HG03469 (cell line): ENCODE measurements at regions not wholly inside any gene's neighbourhood (a gene's known extent, or its start where the extent isn't known, plus 50 kb on each side); places are given as distances from the start of the nearest gene placed in this dataset.
"Not testable (repeated sequence)": the region's sequence is repeated elsewhere in the genome, so short reads cannot be mapped to it uniquely, and the experiment has no call there.

Experiments used
- ATAC-seq: cut with Tn5 transposase; IDR thresholded peaks from one replicate; pipeline ENCODE4 v1.9.1; 2021; ENCODE audit warnings: mild to moderate bottlenecking, moderate library complexity, moderate number of reproducible peaks; ENCODE audit not compliant: unreplicated experiment

- not testable (repeated sequence) for ATAC-seq
Observed at GRCh38 chr5:164251781-164252180, 746.4 kb downstream of the MAT2B start.

DNA sequence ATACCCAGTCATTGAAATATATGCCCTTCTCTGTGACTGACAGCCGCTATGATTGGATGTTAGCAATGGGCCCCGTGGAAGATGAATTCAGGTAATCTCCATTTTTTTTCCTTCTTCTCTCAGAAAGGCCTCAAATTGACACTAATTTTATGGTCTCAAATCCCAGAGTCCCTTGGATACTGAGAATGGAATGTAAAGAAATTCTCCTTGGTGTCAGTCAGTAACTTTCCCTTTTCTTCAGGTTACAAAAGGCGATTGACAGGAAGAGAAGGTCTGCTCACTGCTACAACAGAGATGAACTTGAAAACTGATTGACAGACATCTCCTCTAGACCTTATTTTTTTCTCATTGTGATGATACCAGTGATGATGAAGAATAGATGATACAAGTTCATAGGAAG, 748.3 kb downstream of the MAT2B start:
- no peak for ATAC-seq

GRCh38 chr5:164255598-164256213, 750.3 kb downstream of the MAT2B start:
- no peak for ATAC-seq

DNA sequence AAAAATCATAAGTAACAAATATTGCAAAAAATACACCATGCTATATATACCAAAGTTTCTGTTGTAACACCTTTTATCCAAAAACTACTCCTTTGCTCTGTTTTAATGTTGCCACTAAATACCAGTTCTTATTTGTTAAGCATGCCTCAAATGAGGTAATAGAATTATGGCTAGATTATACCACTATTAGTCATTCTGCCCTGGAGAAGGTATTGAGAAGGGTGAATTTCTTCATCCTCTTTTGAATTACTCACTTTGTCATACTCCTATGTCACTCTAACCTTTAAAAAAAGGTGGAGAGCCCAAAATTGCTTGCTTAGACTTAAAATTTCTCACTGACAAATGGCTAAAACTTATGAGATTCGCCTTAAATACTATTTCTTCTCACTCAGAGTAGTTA, 750.9 kb downstream of the MAT2B start:
- no peak for ATAC-seq

GRCh38 chr5:164256954-164257353, 751.5 kb downstream of the MAT2B start:
- ATAC-seq, result no peak

DNA sequence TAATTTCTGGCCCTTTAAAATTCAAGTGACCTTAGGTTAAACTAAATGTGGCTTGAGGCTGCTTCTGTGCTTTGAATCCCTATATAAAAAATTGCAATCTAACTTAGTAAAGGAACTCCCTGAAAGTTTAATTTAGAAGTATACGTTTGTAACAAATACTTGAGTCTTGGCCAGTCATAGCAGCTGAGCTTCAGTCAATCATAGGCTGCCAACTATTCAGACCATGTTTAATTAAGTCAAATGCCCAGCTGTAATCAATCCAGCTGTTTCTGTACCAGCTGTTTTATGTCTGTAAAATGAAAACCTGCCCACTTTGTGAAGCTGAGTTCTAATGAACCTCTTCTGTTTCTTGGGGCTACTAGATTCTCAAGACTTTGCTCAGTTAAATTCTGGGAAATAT, 760.1 kb downstream of the MAT2B start:
- no peak for ATAC-seq

DNA sequence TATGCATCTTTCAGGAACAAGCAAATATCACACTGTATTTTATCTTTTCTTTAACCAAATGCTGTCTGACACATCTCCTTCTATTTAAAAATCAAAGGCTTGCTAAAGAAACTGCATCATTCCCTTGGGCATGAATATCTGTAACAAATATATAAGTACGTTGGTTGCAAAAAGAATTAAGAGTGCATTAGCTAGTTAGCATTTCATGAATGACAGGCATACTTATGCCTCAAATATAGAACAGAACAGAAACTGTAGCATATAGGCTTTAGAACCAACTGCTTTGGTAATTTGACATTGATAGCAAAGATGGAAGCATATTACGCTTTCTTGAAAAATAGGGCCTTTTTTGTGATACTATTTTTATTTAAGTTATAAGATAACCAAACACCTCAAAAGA, 761.2 kb downstream of the MAT2B start:
- no peak for ATAC-seq

- ATAC-seq, result no peak
Observed at GRCh38 chr5:164277720-164278119, 772.3 kb downstream of the MAT2B start.

GRCh38 chr5:164289526-164289925, 784.1 kb downstream of the MAT2B start:
- no peak for ATAC-seq

DNA sequence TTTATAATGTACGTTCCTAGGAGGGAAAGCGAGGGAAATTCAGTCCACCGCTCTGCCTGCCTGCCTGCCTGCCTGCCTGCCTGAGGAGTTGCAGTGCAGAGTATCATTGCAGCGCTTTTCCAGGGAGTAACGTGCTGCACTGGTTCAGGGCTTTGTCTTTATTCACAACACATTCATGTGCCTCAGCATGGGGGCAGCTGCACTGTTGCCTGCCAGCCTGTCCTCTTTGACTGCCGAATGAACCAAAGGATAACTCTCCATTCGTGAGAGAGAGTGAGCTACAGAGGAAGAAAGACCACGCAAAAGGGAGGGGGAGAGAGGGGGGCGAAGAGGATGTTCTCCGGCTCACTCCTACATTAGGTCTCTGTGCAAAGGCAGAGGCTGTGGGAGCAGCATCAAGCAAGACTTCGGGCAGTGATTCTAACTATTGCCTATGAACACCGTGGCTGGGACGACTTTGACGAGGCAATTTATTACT, 791.2 kb downstream of the MAT2B start:
- ATAC-seq, result no peak

- no peak for ATAC-seq
Observed at GRCh38 chr5:164298165-164298564, 792.7 kb downstream of the MAT2B start.

- ATAC-seq, result no peak
Observed at GRCh38 chr5:164300295-164300694, 794.9 kb downstream of the MAT2B start.

DNA sequence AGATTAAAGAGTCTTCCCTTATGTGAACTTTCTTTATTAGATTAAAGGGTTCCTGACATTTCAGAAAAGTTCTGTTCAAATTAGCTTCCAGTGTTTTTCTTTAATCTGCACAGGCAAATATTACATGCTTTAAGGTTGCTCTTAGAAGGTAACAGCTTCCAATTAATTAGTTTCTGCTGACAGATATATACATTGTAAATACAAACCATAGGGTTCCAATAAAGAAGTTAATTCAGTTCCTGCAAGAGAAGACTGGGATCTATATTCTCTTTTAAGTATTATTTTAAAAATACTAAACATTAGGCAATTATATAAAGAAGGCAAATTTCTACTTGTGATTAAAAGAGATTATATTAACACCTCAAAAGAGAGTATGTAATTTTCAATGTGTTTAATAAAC, 795.7 kb downstream of the MAT2B start:
- ATAC-seq, result no peak

DNA sequence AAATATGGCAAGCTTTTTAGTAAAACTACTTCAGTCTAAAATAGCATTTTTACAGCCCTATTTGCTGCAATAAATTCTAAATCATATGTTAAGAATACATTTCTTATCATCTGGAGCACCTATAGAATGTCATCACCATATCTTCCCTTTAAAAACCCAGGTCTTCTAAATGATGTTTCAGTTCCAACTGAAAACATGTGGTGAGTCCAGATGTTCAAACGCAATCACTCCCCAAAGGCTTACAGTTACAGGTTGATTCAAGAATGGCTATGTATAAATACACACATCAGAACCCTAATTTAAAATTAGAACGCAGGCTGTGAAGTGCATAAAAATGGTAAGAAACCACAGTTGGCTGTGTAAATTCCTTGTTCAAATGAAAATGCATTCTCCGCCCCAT, 796.3 kb downstream of the MAT2B start:
- no peak for ATAC-seq

GRCh38 chr5:164302533-164303235, 797.3 kb downstream of the MAT2B start:
- ATAC-seq, result no peak

GRCh38 chr5:164303646-164304215, 798.3 kb downstream of the MAT2B start:
- ATAC-seq, result no peak

DNA sequence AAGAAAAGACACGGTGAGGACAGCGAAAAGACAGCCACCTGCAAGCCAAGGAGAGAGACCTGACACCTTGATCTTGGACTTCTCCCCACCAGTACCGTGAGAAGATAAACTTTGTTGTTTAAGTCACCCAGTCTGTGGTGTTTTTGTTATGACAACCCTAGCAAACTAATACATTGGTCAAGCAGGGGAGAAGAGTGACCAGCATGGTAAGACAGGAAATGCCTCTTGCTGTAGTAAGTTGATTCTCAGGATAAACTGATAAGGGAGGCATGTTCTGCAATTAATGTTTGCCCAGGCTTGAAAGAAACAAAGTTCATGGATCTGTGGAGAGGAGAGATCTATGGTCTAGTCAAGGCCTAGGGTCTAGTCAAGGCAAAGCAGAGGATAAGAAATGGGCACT, 801.2 kb downstream of the MAT2B start:
- ATAC-seq, result no peak

GRCh38 chr5:164312801-164313200, 807.4 kb downstream of the MAT2B start:
- no peak for ATAC-seq

- no peak for ATAC-seq
Observed at GRCh38 chr5:164317676-164318075, 812.3 kb downstream of the MAT2B start.

DNA sequence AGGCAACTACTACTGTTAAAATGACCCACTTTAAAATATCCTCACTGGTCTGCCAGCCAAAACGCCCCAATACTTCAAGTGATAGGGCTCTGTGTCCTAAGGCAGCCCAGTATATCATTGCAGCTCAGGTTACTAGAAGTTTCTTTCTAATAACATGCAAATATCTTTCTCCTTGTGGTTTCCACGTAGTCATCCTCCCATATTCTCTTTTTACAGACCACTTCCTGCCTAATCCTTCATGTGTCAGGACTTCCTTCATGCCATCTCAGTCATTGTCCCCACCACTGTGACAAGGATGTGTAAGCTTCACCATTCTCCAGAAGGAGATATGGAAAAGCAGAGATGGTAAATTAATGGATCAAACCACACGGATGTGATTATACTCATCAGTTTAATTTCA, 813.7 kb downstream of the MAT2B start:
- no peak for ATAC-seq

DNA sequence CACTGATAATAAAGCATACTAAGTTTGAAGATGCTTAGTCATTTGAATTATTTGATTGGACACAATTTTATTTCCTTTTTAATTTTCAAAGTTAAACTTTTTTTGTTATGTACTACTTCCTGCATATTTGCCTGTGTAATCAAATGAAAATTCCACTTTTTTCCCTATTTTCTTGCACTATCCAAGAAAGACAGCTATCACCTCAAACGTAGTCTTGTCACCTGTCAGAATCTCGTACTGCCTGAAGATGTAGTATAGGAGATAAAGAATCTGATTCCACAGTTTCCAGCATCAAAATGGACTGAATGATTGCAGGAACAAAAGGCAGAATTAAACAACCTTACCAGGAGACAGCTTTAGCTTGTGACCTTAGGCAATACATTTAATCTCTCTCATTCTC, 818.8 kb downstream of the MAT2B start:
- ATAC-seq, result no peak

GRCh38 chr5:164326219-164326618, 820.8 kb downstream of the MAT2B start:
- peak; percentile 57 for ATAC-seq
